ENCODE measurements at regions not wholly inside any gene's neighbourhood (a gene's known extent, or its start where the extent isn't known, plus 50 kb on each side); places are given as distances from the start of the nearest gene placed in this dataset.

- Histone ChIP-seq H3K27ac (ENCODE audit: low read length) (no peak overlapping the region), H3K36me3 (ENCODE audit: control insufficient read depth, insufficient read depth, low read length) (no peaks in the 10 kb centered on the region), H3K9me3 (ENCODE audit: control insufficient read depth, insufficient read depth, low read depth, low read length) (no peaks in the 10 kb centered on the region), H3K4me3 (ENCODE audit: low read depth in 2 of 2, low read length in 2 of 2) (no peak overlapping the region), H3K27me3 (ENCODE audit: control insufficient read depth, insufficient read depth, low read length) (no peaks in the 10 kb centered on the region), H3K4me1 (ENCODE audit: control insufficient read depth, insufficient read depth, low read length) (no peaks in the 10 kb centered on the region)
- no peak for ATAC-seq
- in situ Hi-C loops (cut with HindIII; ENCODE audit: low pct_unique_long_range_greater_than_20kb, low sequenced_read_pairs) = no loop called here
- no TSS peak for BruUV-seq (replicated peaks)
- CTCF ChIA-PET = no interaction called here
- POLR2A ChIA-PET = no interaction called here
- TF ChIP-seq CTCF (IDR thresholded peaks at IDR 0.05) (no peak), REST (IDR thresholded peaks at IDR 0.05; ENCODE audit: insufficient read depth in 1 of 2, low read depth in 2 of 2, low read length in 1 of 2) (no peak), SIN3A (IDR thresholded peaks at IDR 0.05; ENCODE audit: borderline replicate concordance, insufficient read depth, low read depth, low read length) (no peak), POLR2AphosphoS5 (IDR thresholded peaks at IDR 0.05; ENCODE audit: low read depth, low read length) (no peak), TCF7L2 (IDR thresholded peaks at IDR 0.05; ENCODE audit: low read depth, low read length) (no peak)
- no peak for DNase-seq (ENCODE audit: low read depth, low spot score)
- intact Hi-C loops (cut with micrococcal nuclease; ENCODE audit: unreplicated experiment) = no loop called here
Measured at GRCh38 chr11:15347969-15348734, 233.4 kb downstream of the INSC start.

- POLR2A ChIA-PET = no interaction called here
- ATAC-seq = no peak
- CTCF ChIA-PET = no interaction called here
- no TSS peak for BruUV-seq (replicated peaks)
- TF ChIP-seq TCF7L2 (IDR thresholded peaks at IDR 0.05; ENCODE audit: low read depth, low read length) = no peak
- no peak for TF ChIP-seq POLR2AphosphoS5 (IDR thresholded peaks at IDR 0.05; ENCODE audit: low read depth, low read length)
- TF ChIP-seq CTCF (IDR thresholded peaks at IDR 0.05) = no peak
- TF ChIP-seq REST (IDR thresholded peaks at IDR 0.05; ENCODE audit: insufficient read depth in 1 of 2, low read depth in 2 of 2, low read length in 1 of 2) = no peak
- TF ChIP-seq SIN3A (IDR thresholded peaks at IDR 0.05; ENCODE audit: borderline replicate concordance, insufficient read depth, low read depth, low read length) = no peak
- H3K27me3 ChIP-seq (ENCODE audit: control insufficient read depth, insufficient read depth, low read length) = no peaks in the 10 kb centered on the region
- no peaks in the 10 kb centered on the region for H3K36me3 ChIP-seq (ENCODE audit: control insufficient read depth, insufficient read depth, low read length)
- H3K27ac ChIP-seq (ENCODE audit: low read length) = no peak overlapping the region
- intact Hi-C loops (cut with micrococcal nuclease; ENCODE audit: unreplicated experiment) = no loop called here
- DNase-seq (ENCODE audit: low read depth, low spot score) = no peak
- no peaks in the 10 kb centered on the region for H3K4me1 ChIP-seq (ENCODE audit: control insufficient read depth, insufficient read depth, low read length)
- H3K9me3 ChIP-seq (ENCODE audit: control insufficient read depth, insufficient read depth, low read depth, low read length) = no peaks in the 10 kb centered on the region
- in situ Hi-C loops (cut with HindIII; ENCODE audit: low pct_unique_long_range_greater_than_20kb, low sequenced_read_pairs) = no loop called here
- H3K4me3 ChIP-seq (ENCODE audit: low read depth in 2 of 2, low read length in 2 of 2) = no peak overlapping the region
Measured at GRCh38 chr11:15349413-15349812, 234.7 kb downstream of the INSC start.

All from Panc1 (cell line).